ENCODE measurements at regions not wholly inside any gene's neighbourhood (a gene's known extent, or its start where the extent isn't known, plus 50 kb on each side); places are given as distances from the start of the nearest gene placed in this dataset.

- TF ChIP-seq CBX5 (IDR thresholded peaks at IDR 0.05; ENCODE audit: low read depth, low read length) (no peak), EZH2 (IDR thresholded peaks at IDR 0.05; ENCODE audit: low read depth, low read length, severe bottlenecking) (no peak), TAF7 (optimal IDR thresholded peaks at IDR 0.05; ENCODE audit: borderline replicate concordance, low read depth, low read length) (no peak), BACH1 (IDR thresholded peaks at IDR 0.05; ENCODE audit: low read length) (no peak)
These were observed 93.2 kb downstream of the EGLN3 start for GRCh38 chr14:33857650-33858049.

Data from H1 (cell line).